Ectodermal cell (in vitro differentiated cells): ENCODE measurements at regions not wholly inside any gene's neighbourhood (a gene's known extent, or its start where the extent isn't known, plus 50 kb on each side); places are given as distances from the start of the nearest gene placed in this dataset.

Source experiments
- H3K27ac ChIP-seq: 2 replicates; pipeline ENCODE4 v1.7.0; 2013; ENCODE audit warnings: mild to moderate bottlenecking, low read depth, low read length; ENCODE audit not compliant: insufficient read depth, poor library complexity, severe bottlenecking
- H3K27me3 ChIP-seq: 2 replicates; pipeline ENCODE4 v1.7.0; 2013; ENCODE audit warnings: mild to moderate bottlenecking, low read length; ENCODE audit not compliant: insufficient read depth, control insufficient read depth, poor library complexity, severe bottlenecking
- H3K36me3 ChIP-seq: one replicate; pipeline ENCODE4 v1.7.0; 2013; ENCODE audit warnings: low read length; ENCODE audit not compliant: control insufficient read depth, insufficient read depth
- H3K4me1 ChIP-seq: one replicate; pipeline ENCODE4 v1.7.0; 2013; ENCODE audit warnings: low read length; ENCODE audit not compliant: control insufficient read depth, insufficient read depth
- H3K4me3 ChIP-seq: 2 replicates; pipeline ENCODE4 v1.7.0; 2013; ENCODE audit warnings: low read depth, low read length, control low read depth; ENCODE audit not compliant: insufficient read depth
- H3K9me3 ChIP-seq: 2 replicates; pipeline ENCODE4 v1.7.0; 2013; ENCODE audit warnings: mild to moderate bottlenecking, low read length, moderate library complexity; ENCODE audit not compliant: control insufficient read depth
- WGBS, 2 experiments: methylation state at CpG; one replicate each; pipeline ENCODE4 v1.1.7; 2013; ENCODE audit warnings: missing lambda C conversion rate in 2 of 2; 5-methylcytosine and 5-hydroxymethylcytosine counted together

DNA sequence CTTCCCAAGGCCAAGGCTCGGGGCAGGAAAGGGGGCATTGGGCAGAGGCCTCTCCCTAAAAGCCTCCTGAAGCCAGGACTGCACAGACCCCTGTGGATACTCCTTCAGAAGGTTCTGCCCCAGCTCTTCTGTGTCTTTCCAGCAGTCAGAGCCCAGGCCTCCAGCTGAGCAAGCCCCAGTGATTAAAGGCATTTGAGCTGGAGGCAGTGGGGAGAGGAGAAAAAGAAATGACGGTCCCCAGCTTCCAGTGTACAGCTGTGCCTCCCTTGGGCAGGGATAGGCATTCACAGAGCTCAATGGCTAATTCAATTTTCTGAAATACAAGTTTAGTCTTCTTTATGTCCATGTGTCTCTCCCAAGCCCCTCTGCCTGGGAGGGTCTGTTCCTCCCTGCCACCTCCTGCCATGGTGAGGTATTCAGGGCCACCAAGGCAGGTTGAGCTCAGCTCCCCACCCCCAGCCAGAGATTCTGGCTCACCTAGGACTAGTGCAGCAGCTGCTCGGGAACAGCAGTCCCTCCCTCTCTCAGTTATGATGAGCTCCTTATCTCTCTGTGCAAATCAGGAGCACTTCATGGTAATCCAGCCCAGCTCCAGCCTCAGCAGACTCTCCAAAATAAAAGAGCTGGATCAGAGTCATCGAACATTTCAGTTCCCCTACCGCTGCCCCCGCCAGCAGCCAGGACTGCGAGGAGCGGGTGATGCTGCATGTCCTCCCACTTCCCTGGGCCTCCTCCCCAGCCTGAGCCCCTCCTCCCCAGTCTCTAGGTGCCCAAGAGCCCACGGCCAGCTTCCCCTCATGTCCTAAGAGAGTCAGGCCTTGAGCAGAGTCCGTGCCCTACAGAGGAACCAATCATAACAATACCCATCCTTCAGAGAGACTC is 208.4 kb upstream of the ZC3H12A start:
- Histone ChIP-seq H3K36me3 (no peaks in the 10 kb centered on the region), H3K4me3 (no peak overlapping the region), H3K27ac (no peak overlapping the region), H3K27me3 (no peaks in the 10 kb centered on the region), H3K4me1 (peaks cover 6% of the 10 kb centered on the region), H3K9me3 (no peaks in the 10 kb centered on the region)
- WGBS, 2 experiments, result 68 to 69% methylated on average over 10 of the region's 10 CpGs

DNA sequence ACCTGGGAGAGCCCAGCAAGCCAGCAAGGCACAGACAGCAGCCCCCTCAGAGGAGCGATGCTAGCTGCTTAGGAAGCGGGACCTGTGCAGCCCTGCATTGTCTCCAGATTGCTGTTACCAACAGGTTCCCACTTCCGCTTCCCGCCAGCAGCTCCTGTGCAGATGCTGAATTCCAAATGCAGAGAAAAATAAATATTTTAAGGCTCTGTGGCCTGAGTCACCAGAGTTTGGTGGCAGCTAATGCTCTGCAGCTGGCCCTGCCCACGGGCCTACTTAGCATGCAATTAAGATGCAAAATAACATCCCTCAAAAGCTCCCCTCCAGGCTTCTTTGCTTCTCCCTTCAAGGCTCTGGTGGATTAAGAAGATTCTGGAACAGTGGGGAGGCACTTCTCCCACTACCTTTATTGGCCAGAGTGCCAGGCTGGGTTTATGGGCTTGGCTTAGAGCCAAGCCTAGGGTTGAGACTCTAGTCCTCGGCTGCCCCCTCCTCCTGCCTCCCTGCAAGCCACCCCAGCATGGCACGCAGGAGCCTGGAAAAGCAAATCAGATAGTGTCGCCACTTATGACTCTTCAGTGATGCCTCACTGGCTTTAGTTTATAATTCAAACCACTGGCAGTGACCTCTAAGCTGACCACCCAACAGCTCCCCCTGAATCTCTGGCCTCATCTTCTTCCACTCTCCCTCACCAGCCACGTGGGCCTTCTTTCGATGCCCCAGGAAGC is 207.1 kb upstream of the ZC3H12A start:
- H3K27me3 ChIP-seq, result no peaks in the 10 kb centered on the region
- H3K4me3 ChIP-seq, result no peak overlapping the region
- no peaks in the 10 kb centered on the region for H3K9me3 ChIP-seq
- WGBS, 2 experiments, result 68 to 69% methylated on average over 10 of the region's 10 CpGs
- H3K27ac ChIP-seq, result no peak overlapping the region
- H3K36me3 ChIP-seq, result no peaks in the 10 kb centered on the region
- H3K4me1 ChIP-seq, result peaks cover 6% of the 10 kb centered on the region

DNA sequence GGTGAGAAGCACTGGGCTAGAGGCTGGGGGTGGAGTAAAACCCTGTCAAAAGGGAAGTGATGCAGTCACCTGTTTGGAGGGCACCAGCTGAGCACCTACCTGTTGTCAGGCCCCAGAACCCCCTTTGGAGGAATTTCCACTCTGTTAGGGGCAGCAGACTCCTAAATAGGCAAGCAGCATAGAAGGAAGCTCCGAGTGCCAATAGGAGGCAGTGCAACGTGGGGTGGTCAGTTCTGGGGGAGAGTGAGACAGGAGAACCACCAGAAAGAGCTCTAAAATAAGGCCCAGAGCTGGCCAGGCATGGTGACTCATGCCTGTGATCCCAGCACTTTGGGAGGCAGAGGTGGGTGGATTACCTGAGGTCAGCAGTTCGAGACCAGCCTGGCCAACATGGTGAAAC is 203.7 kb upstream of the ZC3H12A start:
- Histone ChIP-seq H3K27me3 (no peaks in the 10 kb centered on the region), H3K9me3 (no peaks in the 10 kb centered on the region), H3K36me3 (no peaks in the 10 kb centered on the region), H3K27ac (no peak overlapping the region), H3K4me3 (no peak overlapping the region), H3K4me1 (peaks cover 14% of the 10 kb centered on the region)
- 84 to 88% methylated on average over 3 of the region's 3 CpGs for whole genome bisulfite sequencing, 2 experiments

- Histone ChIP-seq H3K4me1 (peaks cover 8% of the 10 kb centered on the region), H3K9me3 (no peaks in the 10 kb centered on the region), H3K27ac (no peak overlapping the region), H3K27me3 (no peaks in the 10 kb centered on the region), H3K36me3 (no peaks in the 10 kb centered on the region), H3K4me3 (no peak overlapping the region)
- 90 to 94% methylated on average over 8 of the region's 8 CpGs for WGBS, 2 experiments
These were observed 201.8 kb upstream of the ZC3H12A start for GRCh38 chr1:37272626-37273025.

DNA sequence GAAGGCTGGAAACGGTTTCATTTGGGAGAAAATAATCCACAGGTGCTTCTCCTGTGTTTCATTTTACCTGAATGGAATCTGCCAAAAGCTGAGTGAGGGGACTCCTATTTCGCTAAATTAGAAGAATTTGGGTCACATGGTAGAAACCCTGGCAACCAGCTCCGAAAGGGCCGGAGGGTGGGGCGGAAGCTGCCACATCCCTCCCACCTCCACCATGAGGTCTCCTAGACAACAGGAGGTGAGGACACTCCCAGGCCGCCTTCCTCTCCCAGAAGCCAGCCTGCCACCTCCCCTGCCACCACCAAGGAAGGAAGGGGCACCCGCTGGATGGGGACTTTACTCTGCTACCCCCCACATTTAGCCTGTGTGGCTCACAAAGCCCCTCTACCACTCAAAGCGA is 199.9 kb upstream of the ZC3H12A start:
- peaks cover 8% of the 10 kb centered on the region for H3K4me1 ChIP-seq
- no peaks in the 10 kb centered on the region for H3K36me3 ChIP-seq
- H3K27ac ChIP-seq, result no peak overlapping the region
- no peaks in the 10 kb centered on the region for H3K9me3 ChIP-seq
- H3K27me3 ChIP-seq, result no peaks in the 10 kb centered on the region
- H3K4me3 ChIP-seq, result no peak overlapping the region
- WGBS, 2 experiments, result 75 to 85% methylated on average over 8 of the region's 8 CpGs

GRCh38 chr1:37274938-37275631 is 199.3 kb upstream of the ZC3H12A start:
- Histone ChIP-seq H3K27me3 (no peaks in the 10 kb centered on the region), H3K27ac (no peak overlapping the region), H3K4me3 (no peak overlapping the region), H3K9me3 (no peaks in the 10 kb centered on the region), H3K4me1 (peaks cover 8% of the 10 kb centered on the region), H3K36me3 (no peaks in the 10 kb centered on the region)
- WGBS, 2 experiments, result 51 to 57% methylated on average over 4 to 5 of the region's 5 CpGs

DNA sequence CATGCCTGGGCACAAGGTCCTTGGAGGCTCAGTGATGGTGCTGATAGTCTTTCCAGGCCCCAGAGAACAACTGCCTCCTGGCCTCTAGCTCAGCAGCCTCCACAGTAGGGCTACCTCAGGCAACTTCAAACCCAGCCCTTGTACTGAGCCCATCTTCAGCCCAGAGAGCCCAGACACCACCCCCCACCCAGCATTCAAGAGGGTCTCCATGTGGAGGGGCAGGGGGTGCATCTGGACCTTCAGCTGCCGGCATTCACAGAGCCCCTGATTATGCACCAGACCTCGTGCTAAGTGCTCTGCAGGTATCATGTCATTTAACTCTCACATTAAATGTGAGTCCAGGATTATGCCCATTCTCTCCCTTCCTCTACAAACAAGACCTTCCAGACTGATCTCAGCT is 197.0 kb upstream of the ZC3H12A start:
- Histone ChIP-seq H3K4me3 (no peak overlapping the region), H3K9me3 (no peaks in the 10 kb centered on the region), H3K27ac (no peak overlapping the region), H3K4me1 (peaks cover 8% of the 10 kb centered on the region), H3K27me3 (no peaks in the 10 kb centered on the region), H3K36me3 (no peaks in the 10 kb centered on the region)
- WGBS, 2 experiments, result 85 to 88% methylated on average over 2 of the region's 2 CpGs

GRCh38 chr1:37281354-37281753 is 193.0 kb upstream of the ZC3H12A start:
- Histone ChIP-seq H3K9me3 (peaks cover 2% of the 10 kb centered on the region), H3K36me3 (no peaks in the 10 kb centered on the region), H3K4me1 (no peaks in the 10 kb centered on the region), H3K27ac (no peak overlapping the region), H3K27me3 (no peaks in the 10 kb centered on the region), H3K4me3 (no peak overlapping the region)
- WGBS, 2 experiments, result 90 to 92% methylated on average over 3 of the region's 3 CpGs

DNA sequence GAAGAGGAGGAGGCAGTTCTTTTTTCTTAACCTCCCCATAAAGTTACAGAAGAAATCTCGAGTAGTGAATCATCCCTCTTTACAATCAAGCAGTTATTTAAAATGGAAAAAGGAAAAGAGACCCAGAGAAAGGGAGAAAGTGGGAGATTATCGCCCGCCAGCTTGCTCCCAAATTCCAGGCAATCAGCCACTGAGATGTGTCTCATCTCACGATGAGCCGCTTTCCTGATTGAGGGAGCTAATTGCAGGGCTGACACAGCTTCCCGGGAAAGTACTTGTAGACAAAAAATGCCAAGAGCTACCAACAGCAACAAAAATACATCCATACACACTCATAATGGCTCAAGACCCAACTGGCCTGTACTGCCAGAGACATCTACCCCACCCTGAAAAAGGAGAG is 191.6 kb upstream of the ZC3H12A start:
- Histone ChIP-seq H3K27ac (no peak overlapping the region), H3K4me3 (no peak overlapping the region), H3K9me3 (peaks cover 2% of the 10 kb centered on the region), H3K27me3 (no peaks in the 10 kb centered on the region), H3K4me1 (no peaks in the 10 kb centered on the region), H3K36me3 (no peaks in the 10 kb centered on the region)
- WGBS, 2 experiments, result 79 to 82% methylated on average over 5 to 6 of the region's 6 CpGs

DNA sequence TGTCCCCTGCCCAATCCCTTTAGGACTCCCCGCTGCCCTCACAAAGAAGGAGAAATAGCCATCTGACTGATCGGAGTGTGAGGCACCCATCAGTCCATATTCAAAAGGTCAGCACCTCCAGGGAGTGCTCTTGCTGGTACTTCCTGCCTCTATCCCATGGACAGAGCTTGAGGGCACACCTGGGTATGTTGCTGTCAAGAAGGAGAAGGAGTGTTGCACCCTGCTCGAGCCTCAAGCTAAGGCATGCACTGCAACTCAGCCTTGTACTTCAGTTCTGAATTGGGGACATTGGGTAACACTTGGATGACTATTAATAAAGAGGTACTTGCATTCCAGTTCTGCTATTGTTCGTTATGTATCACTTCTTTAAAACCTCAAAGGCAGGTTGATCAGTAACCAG is 190.3 kb upstream of the ZC3H12A start:
- H3K4me3 ChIP-seq, result no peak overlapping the region
- no peaks in the 10 kb centered on the region for H3K4me1 ChIP-seq
- no peak overlapping the region for H3K27ac ChIP-seq
- WGBS, 2 experiments, result 93% methylated on average over 4 of the region's 4 CpGs
- peaks cover 2% of the 10 kb centered on the region for H3K9me3 ChIP-seq
- H3K36me3 ChIP-seq, result no peaks in the 10 kb centered on the region
- H3K27me3 ChIP-seq, result no peaks in the 10 kb centered on the region
